NCI-H226 (cell line): ENCODE measurements at regions not wholly inside any gene's neighbourhood (a gene's known extent, or its start where the extent isn't known, plus 50 kb on each side); places are given as distances from the start of the nearest gene placed in this dataset.

Experiments used
- DNase-seq: peaks from one replicate; pipeline ENCODE4 v3.0.0-alpha.2; 2015

- DNase-seq: no peak
Observed at GRCh38 chr5:88144219-88145001, 124.2 kb downstream of the TMEM161B start.

- DNase-seq: no peak
Observed at GRCh38 chr5:88143693-88144218, 124.9 kb downstream of the TMEM161B start.

GRCh38 chr5:88142886-88143692 lies 125.6 kb downstream of the TMEM161B start:
- no peak for DNase-seq

- no peak for DNase-seq
Observed at GRCh38 chr5:88142636-88142885, 126.1 kb downstream of the TMEM161B start.

GRCh38 chr5:88140856-88141752 lies 127.5 kb downstream of the TMEM161B start:
- peak; percentile 97 for DNase-seq

- no peak for DNase-seq
Observed at GRCh38 chr5:88140396-88140855, 128.2 kb downstream of the TMEM161B start.

- no peak for DNase-seq
Observed at GRCh38 chr5:88130211-88130815, 138.3 kb downstream of the TMEM161B start.

- no peak for DNase-seq
Observed at GRCh38 chr5:88128813-88129212, 139.8 kb downstream of the TMEM161B start.

GRCh38 chr5:88119535-88120125 lies 149.0 kb downstream of the TMEM161B start:
- DNase-seq: no peak

GRCh38 chr5:88118179-88118578 lies 150.5 kb downstream of the TMEM161B start:
- no peak for DNase-seq

- no peak for DNase-seq
Observed at GRCh38 chr5:88117546-88117945, 151.1 kb downstream of the TMEM161B start.

GRCh38 chr5:88116396-88116795 lies 152.2 kb downstream of the TMEM161B start:
- no peak for DNase-seq

GRCh38 chr5:88115211-88115610 lies 153.4 kb downstream of the TMEM161B start:
- no peak for DNase-seq

GRCh38 chr5:88113429-88113828 lies 155.2 kb downstream of the TMEM161B start:
- no peak for DNase-seq

- DNase-seq: no peak
Observed at GRCh38 chr5:88109818-88110217, 158.8 kb downstream of the TMEM161B start.

- DNase-seq: no peak
Observed at GRCh38 chr5:88108490-88109279, 160.0 kb downstream of the TMEM161B start.

GRCh38 chr5:88094906-88095496 lies 173.6 kb downstream of the TMEM161B start:
- no peak for DNase-seq

- no peak for DNase-seq
Observed at GRCh38 chr5:88094403-88094802, 174.2 kb downstream of the TMEM161B start.

GRCh38 chr5:88093765-88094164 lies 174.9 kb downstream of the TMEM161B start:
- no peak for DNase-seq

GRCh38 chr5:88092958-88093605 lies 175.6 kb downstream of the TMEM161B start:
- DNase-seq: no peak
